Neural progenitor cell (in vitro differentiated cells): ENCODE measurements at regions not wholly inside any gene's neighbourhood (a gene's known extent, or its start where the extent isn't known, plus 50 kb on each side); places are given as distances from the start of the nearest gene placed in this dataset.

ENCODE experiments used
- CTCF ChIP-seq: fragments of 200-600 bp; sonication (generic); IDR thresholded peaks from 2 replicates; pipeline ENCODE4 v1.5.1; 2017; ENCODE audit warnings: antibody characterized with exemption, mild to moderate bottlenecking
- EZH2 ChIP-seq: fragments of 200-600 bp; sonication (generic); IDR thresholded peaks from 2 replicates; pipeline ENCODE4 v1.6.1; 2017; ENCODE audit warnings: antibody characterized with exemption, mild to moderate bottlenecking, moderate library complexity
- EZH2phosphoT487 ChIP-seq: fragments of 200-600 bp; sonication (generic); IDR thresholded peaks from 2 replicates; pipeline ENCODE4 v1.6.1; 2017; ENCODE audit warnings: antibody characterized with exemption

- TF ChIP-seq CTCF: no peak
- no peak for TF ChIP-seq EZH2
- no peak for TF ChIP-seq EZH2phosphoT487
Measured at GRCh38 chr3:145124900-145125678, 1035.9 kb downstream of the PLOD2 start.
